ENCODE measurements at regions not wholly inside any gene's neighbourhood (a gene's known extent, or its start where the extent isn't known, plus 50 kb on each side); places are given as distances from the start of the nearest gene placed in this dataset.
"Not testable (repeated sequence)": the region's sequence is repeated elsewhere in the genome, so short reads cannot be mapped to it uniquely, and the experiment has no call there.

GRCh38 chr17:15806825-15807224 lies 74.7 kb downstream of the TBC1D26 start:
- TF ChIP-seq, protein P1, sequence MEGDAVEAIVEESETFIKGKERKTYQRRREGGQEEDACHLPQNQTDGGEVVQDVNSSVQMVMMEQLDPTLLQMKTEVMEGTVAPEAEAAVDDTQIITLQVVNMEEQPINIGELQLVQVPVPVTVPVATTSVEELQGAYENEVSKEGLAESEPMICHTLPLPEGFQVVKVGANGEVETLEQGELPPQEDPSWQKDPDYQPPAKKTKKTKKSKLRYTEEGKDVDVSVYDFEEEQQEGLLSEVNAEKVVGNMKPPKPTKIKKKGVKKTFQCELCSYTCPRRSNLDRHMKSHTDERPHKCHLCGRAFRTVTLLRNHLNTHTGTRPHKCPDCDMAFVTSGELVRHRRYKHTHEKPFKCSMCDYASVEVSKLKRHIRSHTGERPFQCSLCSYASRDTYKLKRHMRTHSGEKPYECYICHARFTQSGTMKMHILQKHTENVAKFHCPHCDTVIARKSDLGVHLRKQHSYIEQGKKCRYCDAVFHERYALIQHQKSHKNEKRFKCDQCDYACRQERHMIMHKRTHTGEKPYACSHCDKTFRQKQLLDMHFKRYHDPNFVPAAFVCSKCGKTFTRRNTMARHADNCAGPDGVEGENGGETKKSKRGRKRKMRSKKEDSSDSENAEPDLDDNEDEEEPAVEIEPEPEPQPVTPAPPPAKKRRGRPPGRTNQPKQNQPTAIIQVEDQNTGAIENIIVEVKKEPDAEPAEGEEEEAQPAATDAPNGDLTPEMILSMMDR (IDR thresholded peaks at IDR 0.05): not testable (repeated sequence)
- not testable (repeated sequence) for TF ChIP-seq SIN3A (IDR thresholded peaks at IDR 0.05; ENCODE audit: borderline replicate concordance, insufficient read depth, low read depth, low read length); POLR2AphosphoS5 (IDR thresholded peaks at IDR 0.05; ENCODE audit: low read depth, low read length)
